ENCODE measurements at regions not wholly inside any gene's neighbourhood (a gene's known extent, or its start where the extent isn't known, plus 50 kb on each side); places are given as distances from the start of the nearest gene placed in this dataset.

- Histone ChIP-seq H3K27me3 (ENCODE audit: control insufficient read depth, insufficient read depth, low read length) (no peaks in the 10 kb centered on the region), H3K4me3 (ENCODE audit: insufficient read depth, low read depth, low read length) (no peak overlapping the region), H3K36me3 (replicated peaks; ENCODE audit: control insufficient read depth, insufficient read depth, low read length) (no peaks in the 10 kb centered on the region)
- no peak for DNase-seq
These were observed 129.7 kb upstream of the MEIS2 start for GRCh38 chr15:37229855-37230619.

DNA sequence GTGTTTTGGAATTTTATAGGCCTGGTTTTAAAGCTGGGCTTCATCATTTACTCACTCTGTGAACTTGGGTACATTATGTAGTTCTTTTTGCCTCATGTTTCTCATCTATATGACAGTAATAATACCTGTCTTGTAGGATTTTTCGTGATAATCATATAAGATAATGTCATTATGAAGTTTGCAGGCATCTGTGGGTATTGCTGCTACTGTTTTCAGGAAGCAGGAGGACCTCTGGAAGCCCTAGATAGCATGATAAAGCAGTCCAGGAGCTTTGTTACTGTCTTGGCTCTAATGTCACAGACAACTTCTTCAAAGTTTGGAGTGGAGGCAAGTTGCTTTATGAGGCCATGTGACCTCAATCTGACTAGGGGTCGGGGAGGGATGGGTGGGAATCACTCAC lies 145.0 kb upstream of the MEIS2 start:
- H3K4me3 ChIP-seq (ENCODE audit: insufficient read depth, low read depth, low read length): no peak overlapping the region
- no peaks in the 10 kb centered on the region for H3K27me3 ChIP-seq (ENCODE audit: control insufficient read depth, insufficient read depth, low read length)
- DNase-seq: no peak
- H3K36me3 ChIP-seq (replicated peaks; ENCODE audit: control insufficient read depth, insufficient read depth, low read length): no peaks in the 10 kb centered on the region

DNA sequence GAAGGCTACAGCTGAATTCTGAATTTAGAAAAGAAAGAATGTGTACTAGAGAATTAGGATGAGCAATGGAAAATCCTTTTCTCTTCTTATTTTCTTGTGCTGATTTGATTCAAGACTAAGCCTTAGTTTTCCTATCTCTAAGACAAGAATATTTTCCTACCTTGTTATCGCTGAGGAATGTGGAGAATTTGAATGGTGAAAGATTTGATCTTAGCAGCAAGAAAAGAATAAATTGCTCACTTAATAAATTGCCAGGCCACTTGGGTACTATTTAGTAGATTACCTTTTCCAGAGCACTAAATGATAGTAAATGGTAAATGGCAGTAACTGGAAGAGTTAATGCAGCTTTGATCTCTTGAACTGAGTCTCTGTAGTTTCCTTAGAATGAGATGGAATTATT lies 145.7 kb upstream of the MEIS2 start:
- Histone ChIP-seq H3K36me3 (replicated peaks; ENCODE audit: control insufficient read depth, insufficient read depth, low read length) (no peaks in the 10 kb centered on the region), H3K27me3 (ENCODE audit: control insufficient read depth, insufficient read depth, low read length) (no peaks in the 10 kb centered on the region), H3K4me3 (ENCODE audit: insufficient read depth, low read depth, low read length) (no peak overlapping the region)
- DNase-seq: no peak

- Histone ChIP-seq H3K36me3 (replicated peaks; ENCODE audit: control insufficient read depth, insufficient read depth, low read length) (no peaks in the 10 kb centered on the region), H3K27me3 (ENCODE audit: control insufficient read depth, insufficient read depth, low read length) (no peaks in the 10 kb centered on the region), H3K4me3 (ENCODE audit: insufficient read depth, low read depth, low read length) (no peak overlapping the region)
- no peak for DNase-seq
These were observed 146.5 kb upstream of the MEIS2 start for GRCh38 chr15:37246856-37247255.

- no peaks in the 10 kb centered on the region for H3K36me3 ChIP-seq (replicated peaks; ENCODE audit: control insufficient read depth, insufficient read depth, low read length)
- no peak for DNase-seq
- no peak overlapping the region for H3K4me3 ChIP-seq (ENCODE audit: insufficient read depth, low read depth, low read length)
- no peaks in the 10 kb centered on the region for H3K27me3 ChIP-seq (ENCODE audit: control insufficient read depth, insufficient read depth, low read length)
These were observed 148.9 kb upstream of the MEIS2 start for GRCh38 chr15:37249249-37249648.

- DNase-seq: no peak
- no peak overlapping the region for H3K4me3 ChIP-seq (ENCODE audit: insufficient read depth, low read depth, low read length)
- H3K27me3 ChIP-seq (ENCODE audit: control insufficient read depth, insufficient read depth, low read length): no peaks in the 10 kb centered on the region
- H3K36me3 ChIP-seq (replicated peaks; ENCODE audit: control insufficient read depth, insufficient read depth, low read length): no peaks in the 10 kb centered on the region
These were observed 152.2 kb upstream of the MEIS2 start for GRCh38 chr15:37252530-37252929.

- Histone ChIP-seq H3K4me3 (ENCODE audit: insufficient read depth, low read depth, low read length) (no peak overlapping the region), H3K36me3 (replicated peaks; ENCODE audit: control insufficient read depth, insufficient read depth, low read length) (no peaks in the 10 kb centered on the region), H3K27me3 (ENCODE audit: control insufficient read depth, insufficient read depth, low read length) (no peaks in the 10 kb centered on the region)
- no peak for DNase-seq
These were observed 153.5 kb upstream of the MEIS2 start for GRCh38 chr15:37253877-37254276.

DNA sequence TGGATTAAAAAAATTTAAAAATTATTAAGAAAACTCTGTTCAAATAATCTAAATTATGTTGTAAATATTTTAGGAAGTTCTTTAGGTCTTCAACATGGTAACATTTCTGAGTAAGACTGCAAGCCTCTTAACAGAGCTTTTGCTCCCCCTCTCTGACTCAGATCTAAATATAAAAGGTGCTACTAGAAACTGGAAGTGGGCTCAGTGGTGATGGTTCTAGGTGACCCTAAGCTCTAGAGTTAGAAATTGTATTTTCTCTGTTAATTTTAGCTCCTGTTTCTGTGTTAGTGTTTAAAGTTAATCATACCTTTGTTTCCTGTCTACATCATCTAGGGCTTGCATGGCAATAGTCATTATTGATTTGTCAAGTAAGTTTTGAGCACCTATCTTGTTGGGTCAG lies 159.9 kb upstream of the MEIS2 start:
- Histone ChIP-seq H3K4me3 (ENCODE audit: insufficient read depth, low read depth, low read length) (no peak overlapping the region), H3K27me3 (ENCODE audit: control insufficient read depth, insufficient read depth, low read length) (no peaks in the 10 kb centered on the region), H3K36me3 (replicated peaks; ENCODE audit: control insufficient read depth, insufficient read depth, low read length) (no peaks in the 10 kb centered on the region)
- DNase-seq: no peak

GRCh38 chr15:37261685-37262084 lies 161.3 kb upstream of the MEIS2 start:
- no peak overlapping the region for H3K4me3 ChIP-seq (ENCODE audit: insufficient read depth, low read depth, low read length)

DNA sequence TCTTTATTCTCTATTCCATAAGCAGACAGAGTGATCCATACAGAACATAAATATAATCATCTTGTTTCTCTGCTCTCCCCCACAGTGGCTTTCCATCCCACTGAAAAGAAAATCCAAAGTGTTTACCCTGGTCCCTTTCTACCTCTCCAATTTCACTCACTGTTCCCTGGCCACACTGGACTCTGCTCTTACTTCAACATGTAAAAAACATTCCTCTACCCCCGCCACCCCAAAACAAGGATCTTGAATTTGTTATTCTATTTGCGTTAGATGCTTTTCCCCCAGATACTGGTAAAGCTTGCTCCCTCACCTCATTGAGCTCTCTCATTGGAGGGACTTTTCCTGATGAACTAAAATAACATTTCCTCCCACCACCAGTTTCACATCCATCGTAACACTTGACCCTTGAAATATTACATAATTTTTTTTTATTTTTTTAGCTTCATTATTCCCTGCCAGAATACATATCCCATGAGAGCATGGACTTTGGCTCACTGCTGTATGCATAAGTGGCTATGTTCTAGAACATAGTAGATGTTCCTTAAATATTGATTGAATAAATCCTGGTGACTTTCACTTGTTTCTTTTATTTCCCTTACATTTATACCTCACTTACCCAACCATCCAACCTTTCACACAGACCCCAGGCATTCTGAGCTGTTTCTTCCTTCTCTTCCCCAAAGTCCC lies 162.7 kb upstream of the MEIS2 start:
- H3K4me3 ChIP-seq (ENCODE audit: insufficient read depth, low read depth, low read length): no peak overlapping the region
- no peaks in the 10 kb centered on the region for H3K36me3 ChIP-seq (replicated peaks; ENCODE audit: control insufficient read depth, insufficient read depth, low read length)
- DNase-seq: no peak
- no peaks in the 10 kb centered on the region for H3K27me3 ChIP-seq (ENCODE audit: control insufficient read depth, insufficient read depth, low read length)

More at GRCh38 chr15:37261685-37262084, 161.3 kb upstream of the MEIS2 start:
- DNase-seq: no peak
- Histone ChIP-seq H3K27me3 (ENCODE audit: control insufficient read depth, insufficient read depth, low read length) (no peaks in the 10 kb centered on the region), H3K36me3 (replicated peaks; ENCODE audit: control insufficient read depth, insufficient read depth, low read length) (no peaks in the 10 kb centered on the region)

DNA sequence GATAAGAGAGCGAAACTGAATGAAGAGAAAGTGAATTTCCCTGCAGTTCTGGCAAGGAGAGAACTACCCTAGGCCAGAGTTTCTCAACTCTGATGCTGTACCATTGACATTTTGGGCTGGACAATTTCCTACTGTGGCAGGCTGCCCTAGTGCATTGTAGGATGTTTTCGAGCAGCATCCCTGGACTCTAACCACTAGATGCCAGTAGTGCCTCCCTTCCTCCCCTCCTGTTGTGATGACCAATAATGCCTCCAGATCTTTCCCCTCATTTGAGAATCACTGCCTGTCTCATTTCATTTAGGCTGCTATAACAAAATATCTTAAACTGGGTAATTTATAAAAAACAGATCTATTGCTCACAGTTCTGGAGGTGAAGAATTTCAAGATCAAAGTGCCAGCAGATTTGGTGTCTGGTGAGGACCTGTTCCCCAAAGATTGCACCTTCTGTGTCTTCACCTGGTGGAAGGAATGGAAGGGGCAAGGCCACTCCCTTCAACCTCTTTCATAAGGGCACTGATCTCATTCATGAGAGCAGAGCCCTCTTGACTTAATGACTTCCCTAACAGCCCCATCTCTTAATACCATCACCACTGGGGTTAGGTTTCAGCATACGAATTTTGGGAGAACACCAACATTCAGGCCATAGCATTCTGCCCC lies 188.9 kb upstream of the MEIS2 start:
- DNase-seq: peak; percentile 16
- Histone ChIP-seq H3K36me3 (replicated peaks; ENCODE audit: control insufficient read depth, insufficient read depth, low read length) (no peaks in the 10 kb centered on the region), H3K27me3 (ENCODE audit: control insufficient read depth, insufficient read depth, low read length) (no peaks in the 10 kb centered on the region), H3K4me3 (ENCODE audit: insufficient read depth, low read depth, low read length) (no peak overlapping the region)

DNA sequence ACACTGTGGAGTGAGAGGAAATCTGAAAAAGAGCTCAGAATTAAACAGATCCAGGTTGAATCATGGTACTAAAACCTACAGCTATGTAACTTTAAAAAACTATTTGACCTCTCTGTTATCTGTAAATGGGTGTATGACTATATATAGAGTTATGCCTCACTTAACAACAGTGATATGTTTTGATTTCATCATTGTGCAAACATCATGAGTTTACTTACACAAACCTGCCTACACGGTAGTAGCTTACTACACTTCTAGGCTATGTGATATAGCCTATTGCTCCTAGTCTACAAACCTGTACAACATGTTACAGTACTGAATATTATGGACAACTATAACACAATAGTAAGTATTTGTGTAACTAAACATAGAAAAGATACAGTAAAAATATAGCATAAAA lies 191.6 kb upstream of the MEIS2 start:
- Histone ChIP-seq H3K4me3 (ENCODE audit: insufficient read depth, low read depth, low read length) (no peak overlapping the region), H3K36me3 (replicated peaks; ENCODE audit: control insufficient read depth, insufficient read depth, low read length) (no peaks in the 10 kb centered on the region), H3K27me3 (ENCODE audit: control insufficient read depth, insufficient read depth, low read length) (no peaks in the 10 kb centered on the region)
- no peak for DNase-seq

DNA sequence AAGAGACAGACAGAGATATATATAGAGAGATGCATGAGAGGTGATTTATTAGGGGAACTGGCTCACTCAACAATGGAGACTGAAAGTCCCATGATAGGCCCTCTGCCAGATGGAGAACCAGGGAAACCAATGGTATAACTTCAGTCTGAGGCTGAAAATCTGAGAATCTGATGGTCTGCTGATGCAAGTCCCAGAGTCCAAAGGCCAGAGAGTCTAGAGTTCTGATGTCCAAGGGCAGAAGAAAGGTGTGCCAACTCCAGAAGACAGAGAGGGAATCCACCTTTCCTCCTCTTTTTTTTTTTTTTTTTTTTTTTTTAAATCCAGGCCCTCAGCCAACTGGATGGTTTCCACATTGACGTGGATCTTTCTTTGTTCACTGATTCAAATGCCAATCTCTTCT lies 197.9 kb upstream of the MEIS2 start:
- H3K36me3 ChIP-seq (replicated peaks; ENCODE audit: control insufficient read depth, insufficient read depth, low read length): no peaks in the 10 kb centered on the region
- no peak overlapping the region for H3K4me3 ChIP-seq (ENCODE audit: insufficient read depth, low read depth, low read length)
- DNase-seq: no peak
- H3K27me3 ChIP-seq (ENCODE audit: control insufficient read depth, insufficient read depth, low read length): no peaks in the 10 kb centered on the region

DNA sequence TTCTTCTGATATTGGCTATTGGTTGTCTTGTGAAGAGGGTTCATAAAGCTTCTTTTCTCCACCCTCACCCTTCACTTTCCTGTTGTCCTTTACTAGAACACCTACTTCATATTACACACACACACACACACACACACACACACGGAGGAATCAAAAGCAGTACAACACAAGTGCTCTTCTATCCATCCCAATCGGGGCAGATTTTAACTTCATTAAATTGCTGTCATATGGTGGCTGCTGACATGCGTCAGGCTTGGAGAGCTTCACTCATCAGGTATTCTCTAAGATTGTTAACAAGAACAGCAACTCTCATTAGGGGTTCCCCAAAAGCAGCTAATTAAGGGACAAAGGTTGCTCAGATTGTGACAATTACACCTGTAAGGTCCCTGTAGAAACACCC lies 239.1 kb upstream of the MEIS2 start:
- no peaks in the 10 kb centered on the region for H3K27me3 ChIP-seq (ENCODE audit: control insufficient read depth, insufficient read depth, low read length)
- no peaks in the 10 kb centered on the region for H3K36me3 ChIP-seq (replicated peaks; ENCODE audit: control insufficient read depth, insufficient read depth, low read length)
- no peak overlapping the region for H3K4me3 ChIP-seq (ENCODE audit: insufficient read depth, low read depth, low read length)
- DNase-seq: no peak

- Histone ChIP-seq H3K36me3 (replicated peaks; ENCODE audit: control insufficient read depth, insufficient read depth, low read length) (no peaks in the 10 kb centered on the region), H3K27me3 (ENCODE audit: control insufficient read depth, insufficient read depth, low read length) (no peaks in the 10 kb centered on the region), H3K4me3 (ENCODE audit: insufficient read depth, low read depth, low read length) (no peak overlapping the region)
- DNase-seq: no peak
These were observed 239.5 kb upstream of the MEIS2 start for GRCh38 chr15:37339856-37340255.
